ENCODE measurements at regions not wholly inside any gene's neighbourhood (a gene's known extent, or its start where the extent isn't known, plus 50 kb on each side); places are given as distances from the start of the nearest gene placed in this dataset.

DNA sequence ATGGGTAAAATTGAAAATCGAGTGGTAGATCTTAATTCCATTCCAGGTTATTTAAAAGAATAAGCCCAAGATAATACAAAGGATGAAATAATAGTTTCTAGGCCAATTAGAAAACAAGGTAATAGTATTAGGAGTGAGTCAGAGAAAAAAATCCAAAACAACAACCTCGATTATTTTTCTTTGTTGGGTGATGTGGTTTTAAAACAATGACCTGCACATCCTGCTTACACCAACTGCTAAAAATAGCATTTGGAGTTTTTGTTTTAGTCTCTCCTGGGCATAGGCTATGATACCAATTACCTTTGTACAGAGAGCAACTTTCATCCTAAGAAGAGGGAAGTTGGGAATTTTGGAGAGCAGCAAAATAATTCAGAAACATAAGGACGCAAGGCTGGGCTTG is 101.7 kb upstream of the MYO10 start:
- no peak for ATAC-seq
- H3K36me3 ChIP-seq = no peaks in the 10 kb centered on the region
- no peaks in the 10 kb centered on the region for H3K4me1 ChIP-seq
- no peak overlapping the region for H3K4me3 ChIP-seq
- 47 to 66% methylated on average over 3 of the region's 3 CpGs for WGBS, 2 donors (ENCODE audit: low coverage in 1 of 2)
- no peak overlapping the region for H3K27ac ChIP-seq
- TF ChIP-seq POLR2A (IDR thresholded peaks at IDR 0.05) = no peak
- TF ChIP-seq POLR2AphosphoS5 (IDR thresholded peaks at IDR 0.05) = no peak
- TF ChIP-seq, protein P1, sequence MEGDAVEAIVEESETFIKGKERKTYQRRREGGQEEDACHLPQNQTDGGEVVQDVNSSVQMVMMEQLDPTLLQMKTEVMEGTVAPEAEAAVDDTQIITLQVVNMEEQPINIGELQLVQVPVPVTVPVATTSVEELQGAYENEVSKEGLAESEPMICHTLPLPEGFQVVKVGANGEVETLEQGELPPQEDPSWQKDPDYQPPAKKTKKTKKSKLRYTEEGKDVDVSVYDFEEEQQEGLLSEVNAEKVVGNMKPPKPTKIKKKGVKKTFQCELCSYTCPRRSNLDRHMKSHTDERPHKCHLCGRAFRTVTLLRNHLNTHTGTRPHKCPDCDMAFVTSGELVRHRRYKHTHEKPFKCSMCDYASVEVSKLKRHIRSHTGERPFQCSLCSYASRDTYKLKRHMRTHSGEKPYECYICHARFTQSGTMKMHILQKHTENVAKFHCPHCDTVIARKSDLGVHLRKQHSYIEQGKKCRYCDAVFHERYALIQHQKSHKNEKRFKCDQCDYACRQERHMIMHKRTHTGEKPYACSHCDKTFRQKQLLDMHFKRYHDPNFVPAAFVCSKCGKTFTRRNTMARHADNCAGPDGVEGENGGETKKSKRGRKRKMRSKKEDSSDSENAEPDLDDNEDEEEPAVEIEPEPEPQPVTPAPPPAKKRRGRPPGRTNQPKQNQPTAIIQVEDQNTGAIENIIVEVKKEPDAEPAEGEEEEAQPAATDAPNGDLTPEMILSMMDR (IDR thresholded peaks at IDR 0.05) = no peak
- no peak for TF ChIP-seq EP300 (IDR thresholded peaks at IDR 0.05)
- no peaks in the 10 kb centered on the region for H3K9me3 ChIP-seq
- no peaks in the 10 kb centered on the region for H3K27me3 ChIP-seq

DNA sequence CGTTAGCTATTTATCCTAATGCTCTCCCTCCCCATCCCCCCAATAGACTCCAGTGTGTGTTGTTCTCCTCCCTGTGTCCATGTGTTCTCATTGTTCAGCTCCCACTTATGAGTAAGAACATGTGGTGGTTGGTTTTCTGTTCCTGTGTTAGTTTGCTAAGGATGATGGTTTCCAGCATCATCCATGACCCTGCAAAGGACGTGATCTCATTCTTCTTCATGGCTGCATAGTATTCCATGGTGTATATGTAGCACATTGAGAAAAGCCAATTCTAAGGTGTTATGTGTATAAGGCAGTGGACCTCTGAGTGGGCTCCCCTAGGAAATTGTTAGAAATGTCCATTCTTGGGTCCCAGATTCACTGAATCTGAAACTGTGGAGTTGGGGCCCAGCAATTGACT is 103.1 kb upstream of the MYO10 start:
- TF ChIP-seq POLR2A (IDR thresholded peaks at IDR 0.05) = no peak
- H3K9me3 ChIP-seq = no peaks in the 10 kb centered on the region
- no peaks in the 10 kb centered on the region for H3K27me3 ChIP-seq
- no peaks in the 10 kb centered on the region for H3K4me1 ChIP-seq
- no peak for ATAC-seq
- WGBS, 2 donors (ENCODE audit: low coverage in 1 of 2) = 80 to 100% methylated on average over 1 to 2 of the region's 2 CpGs
- no peaks in the 10 kb centered on the region for H3K36me3 ChIP-seq
- no peak overlapping the region for H3K27ac ChIP-seq
- H3K4me3 ChIP-seq = no peak overlapping the region

DNA sequence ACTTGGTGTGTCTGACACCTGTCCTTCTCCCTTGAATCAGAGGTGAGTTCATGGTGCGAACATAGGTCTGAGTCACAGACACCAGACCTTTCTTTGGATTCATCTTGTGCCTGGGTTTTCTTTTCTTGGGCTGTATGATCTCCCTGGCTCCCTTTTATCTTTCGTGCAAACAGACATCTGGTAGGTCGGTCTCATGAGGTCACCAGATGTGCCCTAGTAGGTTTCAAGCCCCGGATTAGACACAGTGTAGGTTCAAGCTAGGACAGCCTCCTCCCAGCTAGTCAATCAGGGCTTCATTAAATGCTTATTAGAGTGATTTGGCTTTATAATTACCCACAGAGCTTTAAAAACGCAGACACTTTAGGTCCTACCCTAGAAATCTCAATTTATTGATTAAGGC is 106.0 kb upstream of the MYO10 start:
- H3K36me3 ChIP-seq = no peaks in the 10 kb centered on the region
- H3K4me1 ChIP-seq = no peaks in the 10 kb centered on the region
- TF ChIP-seq EP300 (IDR thresholded peaks at IDR 0.05) (no peak), POLR2A (IDR thresholded peaks at IDR 0.05) (no peak), POLR2AphosphoS5 (IDR thresholded peaks at IDR 0.05) (no peak)
- TF ChIP-seq, protein P1 (IDR thresholded peaks at IDR 0.05) = no peak
- no peaks in the 10 kb centered on the region for H3K27me3 ChIP-seq
- H3K4me3 ChIP-seq = no peak overlapping the region
- no peaks in the 10 kb centered on the region for H3K9me3 ChIP-seq
- no peak overlapping the region for H3K27ac ChIP-seq
- no peak for ATAC-seq
- 70 to 72% methylated on average over 4 of the region's 5 CpGs for WGBS, 2 donors (ENCODE audit: low coverage in 1 of 2)

DNA sequence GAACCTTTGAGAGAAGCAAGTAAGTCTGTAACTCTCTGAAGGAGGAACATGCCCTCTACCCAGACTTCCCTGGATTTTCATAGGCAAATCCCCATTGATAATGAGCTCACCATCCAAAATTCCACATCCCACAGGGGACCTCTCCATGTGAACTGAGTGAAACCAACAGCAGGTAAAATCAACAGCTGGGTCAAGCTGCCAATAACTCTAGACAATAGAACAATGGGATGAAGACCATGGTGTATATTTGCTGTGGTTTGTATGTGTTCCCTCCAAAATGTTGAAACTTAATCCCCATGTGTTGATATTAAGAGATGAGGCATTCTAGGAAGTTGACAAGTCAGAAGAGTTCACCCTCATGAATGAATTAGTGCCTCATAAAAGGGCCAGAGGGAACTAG is 110.2 kb upstream of the MYO10 start:
- Histone ChIP-seq H3K4me1 (no peaks in the 10 kb centered on the region), H3K27me3 (no peaks in the 10 kb centered on the region), H3K9me3 (no peaks in the 10 kb centered on the region), H3K36me3 (no peaks in the 10 kb centered on the region), H3K27ac (no peak overlapping the region), H3K4me3 (no peak overlapping the region)
- no peak for ATAC-seq
- TF ChIP-seq POLR2AphosphoS5 (IDR thresholded peaks at IDR 0.05) (no peak), EP300 (IDR thresholded peaks at IDR 0.05) (no peak), POLR2A (IDR thresholded peaks at IDR 0.05) (no peak)
- TF ChIP-seq, protein P1 (IDR thresholded peaks at IDR 0.05) = no peak

DNA sequence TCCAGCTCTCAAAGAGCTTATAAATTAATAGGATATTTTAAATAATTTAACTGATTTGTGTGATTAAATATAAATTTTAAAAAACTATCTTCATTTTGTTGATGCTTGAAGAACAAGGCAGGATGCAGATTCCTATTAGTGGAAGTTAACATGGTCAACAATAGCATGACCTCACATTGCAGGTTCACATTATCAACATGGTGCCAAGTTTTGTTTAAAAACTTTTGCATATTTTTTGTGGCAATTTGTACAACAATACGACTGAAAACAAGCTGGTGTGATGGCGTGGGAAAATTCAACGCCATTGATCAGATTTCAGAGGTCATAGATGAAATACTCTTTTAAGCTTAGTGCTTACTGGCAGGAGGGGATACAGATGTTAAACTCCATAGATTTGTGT is 114.1 kb upstream of the MYO10 start:
- no peak for ATAC-seq
- no peak overlapping the region for H3K27ac ChIP-seq
- no peaks in the 10 kb centered on the region for H3K4me1 ChIP-seq
- TF ChIP-seq EP300 (IDR thresholded peaks at IDR 0.05) (no peak), POLR2AphosphoS5 (IDR thresholded peaks at IDR 0.05) (no peak), POLR2A (IDR thresholded peaks at IDR 0.05) (no peak)
- TF ChIP-seq, protein P1 (IDR thresholded peaks at IDR 0.05) = no peak
- no peaks in the 10 kb centered on the region for H3K27me3 ChIP-seq
- H3K9me3 ChIP-seq = no peaks in the 10 kb centered on the region
- 74 to 79% methylated on average over 3 of the region's 3 CpGs for WGBS, 2 donors (ENCODE audit: low coverage in 1 of 2)
- no peaks in the 10 kb centered on the region for H3K36me3 ChIP-seq
- no peak overlapping the region for H3K4me3 ChIP-seq

DNA sequence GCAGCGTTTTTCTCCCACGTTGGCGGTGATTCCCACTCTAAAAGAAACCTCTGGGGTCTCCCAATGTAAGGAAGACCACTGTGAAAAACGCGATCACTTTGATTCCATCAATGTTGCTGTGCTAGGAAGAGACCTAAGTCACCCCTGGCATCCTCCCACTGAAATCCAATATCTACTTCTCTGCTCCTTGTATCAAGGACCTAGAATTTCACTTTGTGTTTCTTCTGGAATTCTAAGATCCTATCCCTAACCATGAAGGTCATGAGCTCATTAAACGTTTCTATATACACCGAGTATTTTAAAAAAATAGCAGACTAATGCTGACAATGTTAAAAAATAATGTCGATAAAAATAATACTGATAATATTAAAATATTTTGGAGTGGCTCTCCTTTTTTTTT is 118.8 kb upstream of the MYO10 start:
- no peak overlapping the region for H3K27ac ChIP-seq
- no peak for ATAC-seq
- no peak for TF ChIP-seq POLR2A (IDR thresholded peaks at IDR 0.05)
- TF ChIP-seq POLR2AphosphoS5 (IDR thresholded peaks at IDR 0.05) = no peak
- TF ChIP-seq, protein P1 (IDR thresholded peaks at IDR 0.05) = no peak
- no peak for TF ChIP-seq EP300 (IDR thresholded peaks at IDR 0.05)
- H3K4me3 ChIP-seq = no peak overlapping the region
- peaks cover 0 to 18% (median 0%) of the 10 kb centered on the region in 3 donors for H3K4me1 ChIP-seq
- 70 to 95% methylated on average over 3 to 8 of the region's 8 CpGs for WGBS, 2 donors (ENCODE audit: low coverage in 1 of 2)
- no peaks in the 10 kb centered on the region for H3K36me3 ChIP-seq
- H3K9me3 ChIP-seq = no peaks in the 10 kb centered on the region
- no peaks in the 10 kb centered on the region for H3K27me3 ChIP-seq

Measured in gastroesophageal sphincter (tissue), 4 donors.